GM12875 (cell line): ENCODE measurements at regions not wholly inside any gene's neighbourhood (a gene's known extent, or its start where the extent isn't known, plus 50 kb on each side); places are given as distances from the start of the nearest gene placed in this dataset.

Experiments
- H3K4me3 ChIP-seq: one replicate; pipeline ENCODE4 v1.5.1; 2011; ENCODE audit warnings: low read depth, low read length, control low read depth
- CTCF ChIP-seq: IDR thresholded peaks from 2 replicates; pipeline ENCODE4 v1.5.1; 2011; ENCODE audit warnings: low read depth, mild to moderate bottlenecking, control low read depth, inconsistent platforms, low read length, moderate library complexity, borderline replicate concordance; ENCODE audit not compliant: insufficient read depth

- H3K4me3 ChIP-seq: no peak overlapping the region
- no peak for TF ChIP-seq CTCF
These were observed 58.8 kb upstream of the ZNF804B start for GRCh38 chr7:88700725-88701124.

- no peak for TF ChIP-seq CTCF
- no peak overlapping the region for H3K4me3 ChIP-seq
These were observed 65.3 kb upstream of the ZNF804B start for GRCh38 chr7:88694207-88694606.

GRCh38 chr7:88693131-88693530 is 66.4 kb upstream of the ZNF804B start:
- TF ChIP-seq CTCF: no peak
- H3K4me3 ChIP-seq: no peak overlapping the region

- no peak for TF ChIP-seq CTCF
- H3K4me3 ChIP-seq: no peak overlapping the region
These were observed 67.0 kb upstream of the ZNF804B start for GRCh38 chr7:88692493-88692892.

- no peak overlapping the region for H3K4me3 ChIP-seq
- no peak for TF ChIP-seq CTCF
These were observed 69.7 kb upstream of the ZNF804B start for GRCh38 chr7:88689821-88690220.

GRCh38 chr7:88688222-88688621 is 71.3 kb upstream of the ZNF804B start:
- no peak overlapping the region for H3K4me3 ChIP-seq
- no peak for TF ChIP-seq CTCF

- no peak overlapping the region for H3K4me3 ChIP-seq
- TF ChIP-seq CTCF: no peak
These were observed 72.9 kb upstream of the ZNF804B start for GRCh38 chr7:88686468-88687229.
